Activated T-cell treated with anti-CD3 and anti-CD28 coated beads, Interleukin-2, amount 50 U/mL, for 24 hours (primary cell): ENCODE measurements at regions not wholly inside any gene's neighbourhood (a gene's known extent, or its start where the extent isn't known, plus 50 kb on each side); places are given as distances from the start of the nearest gene placed in this dataset.

Experiments
- DNase-seq: peaks from one replicate; pipeline ENCODE4 v3.0.0-alpha.2; 2020
- H3K27ac Mint-ChIP-seq: 2 replicates; pipeline ENCODE4 v1.8.0; 2020; ENCODE audit warnings: mild to moderate bottlenecking, mixed read lengths
- H3K27me3 Mint-ChIP-seq: 2 replicates; pipeline ENCODE4 v1.8.0; 2020; ENCODE audit warnings: mixed read lengths
- H3K36me3 Mint-ChIP-seq: 2 replicates; pipeline ENCODE4 v1.8.0; 2020; ENCODE audit warnings: low read depth, mixed read lengths
- H3K4me1 Mint-ChIP-seq: 2 replicates; pipeline ENCODE4 v1.8.0; 2020; ENCODE audit warnings: low read depth, mixed read lengths
- H3K4me3 Mint-ChIP-seq: 2 replicates; pipeline ENCODE4 v1.8.0; 2020; ENCODE audit warnings: mild to moderate bottlenecking, moderate library complexity, mixed read lengths
- H3K9me3 Mint-ChIP-seq: 2 replicates; pipeline ENCODE4 v1.8.0; 2020; ENCODE audit warnings: mixed read lengths

- Mint-ChIP-seq H3K36me3 (no peaks in the 10 kb centered on the region), H3K27ac (no peak overlapping the region), H3K4me3 (no peak overlapping the region), H3K9me3 (no peaks in the 10 kb centered on the region), H3K4me1 (peaks cover 6% of the 10 kb centered on the region), H3K27me3 (no peaks in the 10 kb centered on the region)
- no peak for DNase-seq
These were observed 170.5 kb downstream of the RPS24 start for GRCh38 chr10:78203915-78204818.

- H3K36me3 Mint-ChIP-seq, result no peaks in the 10 kb centered on the region
- no peak overlapping the region for H3K4me3 Mint-ChIP-seq
- no peaks in the 10 kb centered on the region for H3K9me3 Mint-ChIP-seq
- peak overlapping the region; percentile 20 for H3K27ac Mint-ChIP-seq
- H3K27me3 Mint-ChIP-seq, result no peaks in the 10 kb centered on the region
- peaks cover 6% of the 10 kb centered on the region for H3K4me1 Mint-ChIP-seq
- DNase-seq, result no peak
These were observed 171.9 kb downstream of the RPS24 start for GRCh38 chr10:78205457-78206016.

GRCh38 chr10:78207216-78207615, 173.6 kb downstream of the RPS24 start:
- peaks cover 6% of the 10 kb centered on the region for H3K4me1 Mint-ChIP-seq
- DNase-seq, result no peak
- no peak overlapping the region for H3K4me3 Mint-ChIP-seq
- H3K27ac Mint-ChIP-seq, result no peak overlapping the region
- no peaks in the 10 kb centered on the region for H3K9me3 Mint-ChIP-seq
- H3K36me3 Mint-ChIP-seq, result no peaks in the 10 kb centered on the region
- H3K27me3 Mint-ChIP-seq, result no peaks in the 10 kb centered on the region

- DNase-seq, result no peak
These were observed 174.1 kb downstream of the RPS24 start for GRCh38 chr10:78207776-78208175.

GRCh38 chr10:78209970-78210369, 176.3 kb downstream of the RPS24 start:
- Mint-ChIP-seq H3K9me3 (no peaks in the 10 kb centered on the region), H3K27ac (no peak overlapping the region), H3K4me1 (peaks cover 6% of the 10 kb centered on the region), H3K36me3 (no peaks in the 10 kb centered on the region), H3K27me3 (peaks cover 3% of the 10 kb centered on the region), H3K4me3 (no peak overlapping the region)
- DNase-seq, result no peak

More at GRCh38 chr10:78207776-78208175, 174.1 kb downstream of the RPS24 start:
- no peak overlapping the region for H3K4me3 Mint-ChIP-seq
- H3K4me1 Mint-ChIP-seq, result peaks cover 6% of the 10 kb centered on the region
- no peaks in the 10 kb centered on the region for H3K36me3 Mint-ChIP-seq
- no peaks in the 10 kb centered on the region for H3K27me3 Mint-ChIP-seq
- H3K9me3 Mint-ChIP-seq, result no peaks in the 10 kb centered on the region
- H3K27ac Mint-ChIP-seq, result no peak overlapping the region

GRCh38 chr10:78210548-78210947, 176.9 kb downstream of the RPS24 start:
- no peaks in the 10 kb centered on the region for H3K36me3 Mint-ChIP-seq
- H3K27me3 Mint-ChIP-seq, result peaks cover 3% of the 10 kb centered on the region
- no peaks in the 10 kb centered on the region for H3K9me3 Mint-ChIP-seq
- no peak for DNase-seq
- H3K27ac Mint-ChIP-seq, result no peak overlapping the region
- H3K4me3 Mint-ChIP-seq, result no peak overlapping the region
- H3K4me1 Mint-ChIP-seq, result peaks cover 6% of the 10 kb centered on the region

GRCh38 chr10:78210976-78211375, 177.3 kb downstream of the RPS24 start:
- Mint-ChIP-seq H3K36me3 (no peaks in the 10 kb centered on the region), H3K27ac (no peak overlapping the region), H3K4me1 (peaks cover 6% of the 10 kb centered on the region), H3K27me3 (peaks cover 3% of the 10 kb centered on the region), H3K9me3 (no peaks in the 10 kb centered on the region), H3K4me3 (no peak overlapping the region)
- no peak for DNase-seq

- Mint-ChIP-seq H3K4me3 (no peak overlapping the region), H3K27ac (no peak overlapping the region), H3K4me1 (peaks cover 6% of the 10 kb centered on the region), H3K36me3 (no peaks in the 10 kb centered on the region), H3K27me3 (peaks cover 8% of the 10 kb centered on the region), H3K9me3 (no peaks in the 10 kb centered on the region)
- no peak for DNase-seq
These were observed 177.9 kb downstream of the RPS24 start for GRCh38 chr10:78211561-78212051.

- Mint-ChIP-seq H3K4me1 (peaks cover 6% of the 10 kb centered on the region), H3K4me3 (no peak overlapping the region), H3K27ac (no peak overlapping the region), H3K9me3 (no peaks in the 10 kb centered on the region), H3K27me3 (peaks cover 13% of the 10 kb centered on the region), H3K36me3 (no peaks in the 10 kb centered on the region)
- DNase-seq, result no peak
These were observed 178.6 kb downstream of the RPS24 start for GRCh38 chr10:78212060-78212785.

- H3K4me1 Mint-ChIP-seq, result peaks cover 6% of the 10 kb centered on the region
- no peaks in the 10 kb centered on the region for H3K36me3 Mint-ChIP-seq
- H3K4me3 Mint-ChIP-seq, result no peak overlapping the region
- H3K9me3 Mint-ChIP-seq, result no peaks in the 10 kb centered on the region
- peaks cover 19% of the 10 kb centered on the region for H3K27me3 Mint-ChIP-seq
- DNase-seq, result no peak
- no peak overlapping the region for H3K27ac Mint-ChIP-seq
These were observed 179.1 kb downstream of the RPS24 start for GRCh38 chr10:78212786-78213175.

- peaks cover 30% of the 10 kb centered on the region for H3K27me3 Mint-ChIP-seq
- no peak overlapping the region for H3K4me3 Mint-ChIP-seq
- H3K4me1 Mint-ChIP-seq, result peaks cover 6% of the 10 kb centered on the region
- no peak overlapping the region for H3K27ac Mint-ChIP-seq
- no peaks in the 10 kb centered on the region for H3K36me3 Mint-ChIP-seq
- DNase-seq, result no peak
- no peaks in the 10 kb centered on the region for H3K9me3 Mint-ChIP-seq
These were observed 181.3 kb downstream of the RPS24 start for GRCh38 chr10:78214955-78215354.

GRCh38 chr10:78215645-78216044, 182.0 kb downstream of the RPS24 start:
- Mint-ChIP-seq H3K4me1 (peaks cover 6% of the 10 kb centered on the region), H3K4me3 (no peak overlapping the region), H3K27me3 (peaks cover 37% of the 10 kb centered on the region), H3K9me3 (no peaks in the 10 kb centered on the region), H3K36me3 (no peaks in the 10 kb centered on the region), H3K27ac (no peak overlapping the region)
- no peak for DNase-seq

GRCh38 chr10:78217336-78217735, 183.7 kb downstream of the RPS24 start:
- no peak overlapping the region for H3K4me3 Mint-ChIP-seq
- no peaks in the 10 kb centered on the region for H3K9me3 Mint-ChIP-seq
- peaks cover 6% of the 10 kb centered on the region for H3K4me1 Mint-ChIP-seq
- no peaks in the 10 kb centered on the region for H3K36me3 Mint-ChIP-seq
- no peak overlapping the region for H3K27ac Mint-ChIP-seq
- peaks cover 37% of the 10 kb centered on the region for H3K27me3 Mint-ChIP-seq
- no peak for DNase-seq

- Mint-ChIP-seq H3K27me3 (peaks cover 37% of the 10 kb centered on the region), H3K4me1 (peaks cover 6% of the 10 kb centered on the region), H3K27ac (no peak overlapping the region), H3K9me3 (no peaks in the 10 kb centered on the region), H3K36me3 (no peaks in the 10 kb centered on the region), H3K4me3 (no peak overlapping the region)
- no peak for DNase-seq
These were observed 185.3 kb downstream of the RPS24 start for GRCh38 chr10:78218798-78219490.
